Uterus (tissue), 2 donors: ENCODE measurements at regions not wholly inside any gene's neighbourhood (a gene's known extent, or its start where the extent isn't known, plus 50 kb on each side); places are given as distances from the start of the nearest gene placed in this dataset.

ENCODE experiments used
- CTCF ChIP-seq, 4 experiments: fragments of 200-600 bp in 2 of 4; fragments of 450-650 bp in 2 of 4; sonication (generic) in 2 of 4; IDR thresholded peaks; one replicate each; pipeline ENCODE4 v1.5.1; 2016 to 2019; ENCODE audit warnings: antibody characterized with exemption in 4 of 4, mild to moderate bottlenecking in 2 of 4, moderate library complexity in 1 of 4
- POLR2A ChIP-seq, 2 donors: fragments of 450-650 bp; IDR thresholded peaks; one replicate each; pipeline ENCODE4 v1.6.1; 2016; ENCODE audit warnings: antibody characterized with exemption in 2 of 2, mild to moderate bottlenecking in 1 of 2, moderate library complexity in 1 of 2

DNA sequence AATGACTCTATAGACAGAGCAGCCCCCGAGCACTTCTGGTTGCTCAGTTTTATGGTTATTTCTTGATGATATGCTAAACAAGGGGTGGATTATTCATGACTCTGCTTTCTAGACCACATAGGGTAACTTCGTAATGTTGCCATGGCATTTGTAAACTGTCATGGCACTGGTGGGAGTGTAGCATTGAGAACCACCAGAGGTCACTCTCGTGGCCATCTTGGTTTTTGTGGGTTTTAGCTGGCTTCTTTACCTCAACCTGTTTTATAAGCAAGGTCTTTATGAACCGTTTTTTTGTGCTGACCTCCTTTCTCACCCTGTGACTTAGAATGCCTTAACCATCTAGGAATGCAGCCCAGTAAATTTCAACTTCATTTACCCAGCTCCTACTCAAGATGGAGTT lies 1036.2 kb upstream of the FLRT2 start:
- no peak for TF ChIP-seq CTCF (IDR thresholded peaks at IDR 0.05)
- TF ChIP-seq POLR2A (IDR thresholded peaks at IDR 0.05): no peak
